Erythroblast (primary cell): ENCODE measurements at regions not wholly inside any gene's neighbourhood (a gene's known extent, or its start where the extent isn't known, plus 50 kb on each side); places are given as distances from the start of the nearest gene placed in this dataset.

Source experiments
- GATA1 ChIP-seq: IDR thresholded peaks from 2 replicates; pipeline ENCODE4 v1.6.1; 2011; ENCODE audit warnings: low read depth, mild to moderate bottlenecking, control low read depth, low read length, moderate library complexity
- POLR2A ChIP-seq: IDR thresholded peaks from 2 replicates; pipeline ENCODE4 v1.6.1; 2011; ENCODE audit warnings: mild to moderate bottlenecking, low read length

GRCh38 chr14:58812050-58812910 is 174.5 kb downstream of the DACT1 start:
- TF ChIP-seq POLR2A (no peak), GATA1 (no peak)
